ENCODE measurements at regions not wholly inside any gene's neighbourhood (a gene's known extent, or its start where the extent isn't known, plus 50 kb on each side); places are given as distances from the start of the nearest gene placed in this dataset.
A peak's percentile ranks its signal among the peaks of the same experiment; 100 is the strongest.
"Not testable (repeated sequence)": the region's sequence is repeated elsewhere in the genome, so short reads cannot be mapped to it uniquely, and the experiment has no call there.

DNA sequence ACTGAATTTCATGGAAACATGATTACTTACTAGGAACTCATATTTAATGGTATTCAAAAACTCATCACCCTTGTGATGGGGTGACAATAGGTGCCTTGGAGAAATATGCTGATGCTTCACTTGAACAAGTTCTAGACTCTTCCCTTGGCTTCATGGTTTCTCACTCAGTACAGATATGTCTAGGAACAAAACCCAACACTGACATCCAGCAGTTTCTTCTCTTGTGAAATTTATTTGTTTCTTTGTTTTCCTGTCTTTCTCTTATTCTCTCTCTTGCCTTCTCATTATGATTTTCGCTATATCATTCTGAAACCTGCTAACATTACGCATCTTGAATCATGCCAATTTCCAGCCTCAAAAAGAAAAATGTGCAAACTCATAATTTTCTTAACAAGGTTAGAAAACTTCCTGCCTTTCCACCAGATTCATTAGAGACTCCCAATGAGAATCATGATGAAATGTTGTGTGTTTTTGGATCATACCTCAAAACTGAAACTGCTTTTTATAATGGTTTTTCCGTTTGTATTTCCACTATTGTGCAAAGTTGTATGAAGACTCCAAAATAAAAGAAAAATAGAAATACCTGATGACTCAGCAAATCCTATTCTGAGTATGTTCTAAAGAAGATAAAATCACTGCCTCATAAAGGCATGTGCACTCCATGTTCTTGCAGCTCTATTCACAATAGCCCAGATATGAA is 1021.5 kb downstream of the TMEM121 start:
- intact Hi-C loops (cut with DNase I): no loop called here
- H3K4me3 ChIP-seq: no peak overlapping the region
- no peaks in the 10 kb centered on the region for H3K9me3 ChIP-seq
- H3K36me3 ChIP-seq: no peaks in the 10 kb centered on the region
- WGBS, 2 donors: 42 to 44% methylated on average over 3 of the region's 3 CpGs
- DNase-seq: no peak
- no peaks in the 10 kb centered on the region for H3K4me1 ChIP-seq
- TF ChIP-seq POLR2A (IDR thresholded peaks at IDR 0.05): no peak
- TF ChIP-seq, protein P1, sequence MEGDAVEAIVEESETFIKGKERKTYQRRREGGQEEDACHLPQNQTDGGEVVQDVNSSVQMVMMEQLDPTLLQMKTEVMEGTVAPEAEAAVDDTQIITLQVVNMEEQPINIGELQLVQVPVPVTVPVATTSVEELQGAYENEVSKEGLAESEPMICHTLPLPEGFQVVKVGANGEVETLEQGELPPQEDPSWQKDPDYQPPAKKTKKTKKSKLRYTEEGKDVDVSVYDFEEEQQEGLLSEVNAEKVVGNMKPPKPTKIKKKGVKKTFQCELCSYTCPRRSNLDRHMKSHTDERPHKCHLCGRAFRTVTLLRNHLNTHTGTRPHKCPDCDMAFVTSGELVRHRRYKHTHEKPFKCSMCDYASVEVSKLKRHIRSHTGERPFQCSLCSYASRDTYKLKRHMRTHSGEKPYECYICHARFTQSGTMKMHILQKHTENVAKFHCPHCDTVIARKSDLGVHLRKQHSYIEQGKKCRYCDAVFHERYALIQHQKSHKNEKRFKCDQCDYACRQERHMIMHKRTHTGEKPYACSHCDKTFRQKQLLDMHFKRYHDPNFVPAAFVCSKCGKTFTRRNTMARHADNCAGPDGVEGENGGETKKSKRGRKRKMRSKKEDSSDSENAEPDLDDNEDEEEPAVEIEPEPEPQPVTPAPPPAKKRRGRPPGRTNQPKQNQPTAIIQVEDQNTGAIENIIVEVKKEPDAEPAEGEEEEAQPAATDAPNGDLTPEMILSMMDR (IDR thresholded peaks at IDR 0.05): no peak
- H3K27me3 ChIP-seq: no peaks in the 10 kb centered on the region
- H3K27ac ChIP-seq: no peak overlapping the region

DNA sequence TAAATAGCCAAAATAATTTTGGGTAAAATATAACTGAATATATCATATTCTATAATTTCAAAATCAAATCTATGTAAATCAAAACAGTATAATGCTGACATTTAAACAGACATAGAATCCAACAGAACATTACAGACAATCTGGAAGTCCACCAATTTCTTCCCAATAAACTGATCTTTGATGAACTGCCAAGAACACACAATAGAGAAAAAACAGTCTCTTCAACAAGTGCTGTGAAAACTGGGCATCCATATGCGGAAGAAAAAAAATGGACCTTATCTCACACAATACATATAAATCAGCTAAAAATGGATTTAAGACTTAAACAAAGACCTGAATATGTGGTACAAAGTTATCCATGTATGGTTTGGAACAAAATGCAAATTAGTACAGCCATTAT is 1022.7 kb downstream of the TMEM121 start:
- Histone ChIP-seq H3K27me3 (no peaks in the 10 kb centered on the region), H3K27ac (no peak overlapping the region), H3K36me3 (no peaks in the 10 kb centered on the region), H3K9me3 (no peaks in the 10 kb centered on the region), H3K4me3 (no peak overlapping the region), H3K4me1 (no peaks in the 10 kb centered on the region)
- TF ChIP-seq, protein P1 (IDR thresholded peaks at IDR 0.05): no peak
- TF ChIP-seq POLR2A (IDR thresholded peaks at IDR 0.05): no peak
- 69 to 84% methylated on average over 1 of the region's 1 CpG for WGBS, 2 donors
- no peak for DNase-seq
- intact Hi-C loops (cut with DNase I): no loop called here

DNA sequence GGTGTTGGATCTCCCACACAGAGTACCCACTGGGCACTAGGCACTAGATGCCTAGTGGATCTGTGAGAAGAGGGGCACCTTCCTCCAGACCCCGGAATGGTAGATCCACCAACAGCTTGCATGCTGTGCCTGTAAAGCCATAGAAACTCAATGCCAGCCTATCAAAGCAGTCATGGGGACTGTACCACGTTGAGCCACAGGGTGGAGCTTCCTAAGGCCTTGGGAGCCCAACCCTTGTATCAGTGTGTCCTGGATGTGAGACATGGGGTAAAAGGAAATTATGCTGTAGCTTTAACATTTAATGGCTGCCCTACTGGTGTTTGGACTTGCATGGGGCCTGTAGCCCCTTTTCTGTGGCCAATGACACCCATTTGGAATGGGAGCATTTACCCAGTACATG is 1024.9 kb downstream of the TMEM121 start:
- no peaks in the 10 kb centered on the region for H3K9me3 ChIP-seq
- H3K4me3 ChIP-seq: no peak overlapping the region
- TF ChIP-seq, protein P1 (IDR thresholded peaks at IDR 0.05): no peak
- TF ChIP-seq POLR2A (IDR thresholded peaks at IDR 0.05): no peak
- H3K27ac ChIP-seq: no peak overlapping the region
- no peaks in the 10 kb centered on the region for H3K27me3 ChIP-seq
- no peaks in the 10 kb centered on the region for H3K36me3 ChIP-seq
- no peaks in the 10 kb centered on the region for H3K4me1 ChIP-seq
- 0% methylated on average over 1 of the region's 2 CpGs for WGBS, 2 donors
- intact Hi-C loops (cut with DNase I): no loop called here
- DNase-seq: no peak

DNA sequence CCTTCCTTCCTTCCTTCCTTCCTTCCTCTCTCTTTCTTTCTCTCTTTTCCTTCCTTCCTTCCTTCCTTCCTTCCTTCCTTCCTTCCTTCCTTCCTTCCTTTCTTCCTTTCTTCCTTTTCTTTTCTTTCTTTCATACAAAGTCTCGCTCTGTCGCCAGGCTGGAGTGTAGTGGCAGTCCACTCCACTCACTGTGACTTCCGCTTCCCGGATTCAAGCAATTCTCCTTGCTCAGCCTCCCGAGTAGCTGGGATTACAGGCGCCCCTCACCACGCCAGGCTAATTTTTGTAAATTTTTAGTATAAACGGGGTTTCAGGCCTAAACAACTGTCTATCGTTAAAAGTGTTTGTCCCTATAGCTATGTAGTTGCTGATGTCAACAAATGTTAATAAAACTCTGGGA is 1029.8 kb downstream of the TMEM121 start:
- H3K36me3 ChIP-seq; DNase-seq; H3K4me1 ChIP-seq; H3K9me3 ChIP-seq; intact Hi-C loops (cut with DNase I); H3K4me3 ChIP-seq; H3K27ac ChIP-seq; H3K27me3 ChIP-seq: not testable (repeated sequence)
- WGBS, 2 donors: 67 to 87% methylated on average over 9 of the region's 9 CpGs

DNA sequence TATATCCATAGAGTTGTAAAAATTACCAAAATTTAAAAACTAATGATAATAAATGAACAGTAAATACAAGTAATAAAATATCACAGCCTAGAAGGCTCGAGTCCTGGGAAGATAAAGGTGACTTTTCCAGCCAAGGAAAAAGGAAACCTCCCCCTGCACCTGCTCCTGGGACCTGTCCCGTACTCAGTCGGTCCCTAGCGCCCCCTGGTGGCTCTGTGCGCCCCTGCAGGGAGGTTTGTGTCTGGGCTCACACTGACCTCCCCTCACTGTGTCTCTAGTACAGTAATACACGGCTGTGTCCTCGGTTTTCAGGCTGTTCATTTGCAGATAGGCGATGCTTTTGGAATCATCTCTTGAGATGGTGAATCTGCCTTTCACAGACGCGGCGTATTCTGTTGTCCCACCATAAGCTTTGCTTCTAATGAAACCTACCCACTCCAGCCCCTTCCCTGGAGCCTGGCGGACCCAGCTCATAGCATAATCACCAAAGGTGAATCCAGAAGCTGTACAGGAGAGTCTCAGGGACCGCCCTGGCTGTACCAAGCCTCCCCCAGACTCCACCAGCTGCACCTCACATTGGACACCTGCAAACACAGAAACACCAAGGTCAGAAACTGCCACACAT is 1030.4 kb downstream of the TMEM121 start:
- Histone ChIP-seq H3K27ac (no peak overlapping the region), H3K27me3 (no peaks in the 10 kb centered on the region), H3K36me3 (no peaks in the 10 kb centered on the region), H3K9me3 (no peaks in the 10 kb centered on the region), H3K4me3 (no peak overlapping the region), H3K4me1 (no peaks in the 10 kb centered on the region)
- TF ChIP-seq POLR2A (IDR thresholded peaks at IDR 0.05): no peak
- TF ChIP-seq, protein P1 (IDR thresholded peaks at IDR 0.05): peak in 3 of 6 experiments; percentile 32 to 36 (median 35)
- WGBS, 2 donors: 38% methylated on average over 11 to 13 of the region's 13 CpGs
- no peak for DNase-seq
- intact Hi-C loops (cut with DNase I): no loop called here
